Smooth muscle cell (in vitro differentiated cells): ENCODE measurements at regions not wholly inside any gene's neighbourhood (a gene's known extent, or its start where the extent isn't known, plus 50 kb on each side); places are given as distances from the start of the nearest gene placed in this dataset.

Source experiments
- DNase-seq: peaks from one replicate; lab custom pipeline; 2025; ENCODE audit not compliant: unreplicated experiment; lab: John Stamatoyannopoulos, UW
- H2AFZ ChIP-seq: fragments of 200-600 bp; sonication (generic); 2 replicates; pipeline ENCODE4 v1.6.0; 2016; ENCODE audit warnings: antibody characterized with exemption, low read depth, mild to moderate bottlenecking
- H3F3A ChIP-seq: fragments of 200-600 bp; sonication (generic); 2 replicates; pipeline ENCODE4 v1.6.0; 2017; ENCODE audit warnings: antibody characterized with exemption, low read depth
- H3K27ac ChIP-seq: fragments of 200-600 bp; sonication (generic); 2 replicates; pipeline ENCODE4 v1.5.1; 2016; ENCODE audit warnings: low read depth, mild to moderate bottlenecking
- H3K27me3 ChIP-seq: fragments of 200-600 bp; sonication (generic); 2 replicates; pipeline ENCODE4 v1.6.1; 2016; ENCODE audit warnings: low read depth, mild to moderate bottlenecking
- H3K36me3 ChIP-seq: fragments of 200-600 bp; sonication (generic); 2 replicates; pipeline ENCODE4 v1.5.1; 2016; ENCODE audit warnings: low read depth
- H3K4me1 ChIP-seq: fragments of 200-600 bp; sonication (generic); 2 replicates; pipeline ENCODE4 v1.5.1; 2016; ENCODE audit warnings: low read depth
- H3K4me2 ChIP-seq: fragments of 200-600 bp; sonication (generic); 2 replicates; pipeline ENCODE4 v1.6.0; 2016; ENCODE audit warnings: mild to moderate bottlenecking
- H3K4me3 ChIP-seq: fragments of 200-600 bp; sonication (generic); 2 replicates; pipeline ENCODE4 v1.5.1; 2016; ENCODE audit warnings: mild to moderate bottlenecking
- H3K79me2 ChIP-seq: fragments of 200-600 bp; sonication (generic); 2 replicates; pipeline ENCODE4 v1.6.0; 2016; ENCODE audit warnings: low read depth, mild to moderate bottlenecking
- H3K9ac ChIP-seq: fragments of 200-600 bp; sonication (generic); 2 replicates; pipeline ENCODE4 v1.6.0; 2016; ENCODE audit warnings: low read depth
- H3K9me3 ChIP-seq: fragments of 200-600 bp; sonication (generic); replicated peaks from 2 replicates; pipeline ENCODE4 v1.5.1; 2016; ENCODE audit warnings: low read depth
- H4K20me1 ChIP-seq: fragments of 200-600 bp; sonication (generic); 2 replicates; pipeline ENCODE4 v1.6.0; 2016; ENCODE audit warnings: low read depth
- WGBS: methylation state at CpG from one replicate; pipeline ENCODE4 v1.1.7; 2016; ENCODE audit warnings: low lambda C conversion rate; 5-methylcytosine and 5-hydroxymethylcytosine counted together
- TF ChIP-seq, protein P1 (sequence below): fragments of 200-600 bp; sonication (generic); IDR thresholded peaks from 2 replicates; pipeline ENCODE4 v1.5.1; 2017; ENCODE audit warnings: borderline replicate concordance, mild to moderate bottlenecking, antibody characterized with exemption; ENCODE audit not compliant: insufficient read depth, poor library complexity, severe bottlenecking

DNA sequence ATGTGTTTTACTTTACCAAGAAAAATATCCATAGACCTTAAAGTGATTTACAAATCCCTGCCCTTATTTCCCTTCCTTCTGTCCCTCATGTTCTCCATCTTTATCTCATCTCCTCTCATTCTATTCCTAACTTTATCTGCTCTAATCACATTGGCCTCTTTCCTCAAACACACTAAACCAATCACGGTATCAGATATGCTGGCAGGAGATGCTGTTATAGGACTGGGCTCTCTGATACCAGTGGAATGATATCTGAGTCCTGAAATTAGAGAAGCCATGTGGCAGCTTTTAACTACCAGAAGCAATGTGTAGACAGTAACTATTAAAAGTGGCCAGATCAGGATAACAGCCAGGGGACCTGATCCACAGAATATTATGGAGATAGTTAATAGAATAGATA is 49.9 kb upstream of the GIMD1 start:
- H3K9ac ChIP-seq, result no peak overlapping the region
- no peaks in the 10 kb centered on the region for H3K27me3 ChIP-seq
- no peaks in the 10 kb centered on the region for H3K36me3 ChIP-seq
- H3K27ac ChIP-seq, result no peak overlapping the region
- no peaks in the 10 kb centered on the region for H3K9me3 ChIP-seq
- H3K4me3 ChIP-seq, result no peak overlapping the region
- H3K79me2 ChIP-seq, result no peaks in the 10 kb centered on the region
- H2AFZ ChIP-seq, result no peak overlapping the region
- H3K4me1 ChIP-seq, result no peaks in the 10 kb centered on the region
- 31% methylated on average over 1 of the region's 1 CpG for WGBS
- no peak overlapping the region for H3K4me2 ChIP-seq
- DNase-seq, result no peak
- H3F3A ChIP-seq, result no peaks in the 10 kb centered on the region
- H4K20me1 ChIP-seq, result no peaks in the 10 kb centered on the region
- TF ChIP-seq, protein P1, sequence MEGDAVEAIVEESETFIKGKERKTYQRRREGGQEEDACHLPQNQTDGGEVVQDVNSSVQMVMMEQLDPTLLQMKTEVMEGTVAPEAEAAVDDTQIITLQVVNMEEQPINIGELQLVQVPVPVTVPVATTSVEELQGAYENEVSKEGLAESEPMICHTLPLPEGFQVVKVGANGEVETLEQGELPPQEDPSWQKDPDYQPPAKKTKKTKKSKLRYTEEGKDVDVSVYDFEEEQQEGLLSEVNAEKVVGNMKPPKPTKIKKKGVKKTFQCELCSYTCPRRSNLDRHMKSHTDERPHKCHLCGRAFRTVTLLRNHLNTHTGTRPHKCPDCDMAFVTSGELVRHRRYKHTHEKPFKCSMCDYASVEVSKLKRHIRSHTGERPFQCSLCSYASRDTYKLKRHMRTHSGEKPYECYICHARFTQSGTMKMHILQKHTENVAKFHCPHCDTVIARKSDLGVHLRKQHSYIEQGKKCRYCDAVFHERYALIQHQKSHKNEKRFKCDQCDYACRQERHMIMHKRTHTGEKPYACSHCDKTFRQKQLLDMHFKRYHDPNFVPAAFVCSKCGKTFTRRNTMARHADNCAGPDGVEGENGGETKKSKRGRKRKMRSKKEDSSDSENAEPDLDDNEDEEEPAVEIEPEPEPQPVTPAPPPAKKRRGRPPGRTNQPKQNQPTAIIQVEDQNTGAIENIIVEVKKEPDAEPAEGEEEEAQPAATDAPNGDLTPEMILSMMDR, result no peak
